ENCODE measurements at regions not wholly inside any gene's neighbourhood (a gene's known extent, or its start where the extent isn't known, plus 50 kb on each side); places are given as distances from the start of the nearest gene placed in this dataset.

DNA sequence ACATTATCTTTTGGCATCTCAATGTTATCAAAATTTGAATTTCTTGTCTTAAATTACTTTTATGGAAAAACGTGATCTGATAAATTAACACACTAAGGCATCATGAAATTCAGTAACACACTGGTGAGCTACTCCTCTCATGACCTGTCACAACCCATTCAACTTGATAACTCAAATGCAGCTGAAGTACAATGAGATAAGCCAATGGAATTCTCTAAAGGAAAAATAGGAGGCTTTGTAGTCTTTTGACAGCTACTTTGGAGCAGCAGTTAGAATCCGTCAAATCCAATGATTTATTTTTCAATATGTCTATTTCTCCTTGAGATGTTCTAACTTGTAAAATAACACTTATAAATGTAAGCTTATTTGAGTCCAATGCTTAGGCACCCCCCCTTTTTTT is 1029.4 kb downstream of the TRHDE start:
- H3K79me1 ChIP-seq (ENCODE audit: insufficient read depth, low read depth, low read length, poor library complexity, severe bottlenecking), result no peaks in the 10 kb centered on the region
- no peaks in the 10 kb centered on the region for H4K20me1 ChIP-seq (ENCODE audit: control insufficient read depth, insufficient read depth, insufficient read length)
- H3K9me3 ChIP-seq (ENCODE audit: control insufficient read depth, low read depth, low read length), result no peaks in the 10 kb centered on the region
- no peak overlapping the region for H2AK5ac ChIP-seq (ENCODE audit: insufficient read length, low read length)
- WGBS (ENCODE audit: extremely low coverage, insufficient read length, low lambda C conversion rate), result no CpG with 5 or more reads among the region's 2 CpGs
- H3K4me1 ChIP-seq (ENCODE audit: insufficient read depth, low read length), result no peaks in the 10 kb centered on the region
- H3K79me2 ChIP-seq (ENCODE audit: insufficient read depth, low read length), result no peaks in the 10 kb centered on the region
- TF ChIP-seq, protein P1, sequence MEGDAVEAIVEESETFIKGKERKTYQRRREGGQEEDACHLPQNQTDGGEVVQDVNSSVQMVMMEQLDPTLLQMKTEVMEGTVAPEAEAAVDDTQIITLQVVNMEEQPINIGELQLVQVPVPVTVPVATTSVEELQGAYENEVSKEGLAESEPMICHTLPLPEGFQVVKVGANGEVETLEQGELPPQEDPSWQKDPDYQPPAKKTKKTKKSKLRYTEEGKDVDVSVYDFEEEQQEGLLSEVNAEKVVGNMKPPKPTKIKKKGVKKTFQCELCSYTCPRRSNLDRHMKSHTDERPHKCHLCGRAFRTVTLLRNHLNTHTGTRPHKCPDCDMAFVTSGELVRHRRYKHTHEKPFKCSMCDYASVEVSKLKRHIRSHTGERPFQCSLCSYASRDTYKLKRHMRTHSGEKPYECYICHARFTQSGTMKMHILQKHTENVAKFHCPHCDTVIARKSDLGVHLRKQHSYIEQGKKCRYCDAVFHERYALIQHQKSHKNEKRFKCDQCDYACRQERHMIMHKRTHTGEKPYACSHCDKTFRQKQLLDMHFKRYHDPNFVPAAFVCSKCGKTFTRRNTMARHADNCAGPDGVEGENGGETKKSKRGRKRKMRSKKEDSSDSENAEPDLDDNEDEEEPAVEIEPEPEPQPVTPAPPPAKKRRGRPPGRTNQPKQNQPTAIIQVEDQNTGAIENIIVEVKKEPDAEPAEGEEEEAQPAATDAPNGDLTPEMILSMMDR (conservative IDR thresholded peaks at IDR 0.05), result no peak
- H3K9ac ChIP-seq (ENCODE audit: extremely low read depth, insufficient read length, low read length), result no peak overlapping the region
- no peaks in the 10 kb centered on the region for H3K23me2 ChIP-seq (ENCODE audit: insufficient read length, low read depth, low read length, poor library complexity, severe bottlenecking)
- Mint-ChIP-seq H3K27ac (no peak overlapping the region), H3K27me3 (ENCODE audit: low read depth) (no peaks in the 10 kb centered on the region), H3K36me3 (ENCODE audit: insufficient read depth in 1 of 3, low read depth in 3 of 3) (no peaks in the 10 kb centered on the region), H3K4me1 (no peaks in the 10 kb centered on the region), H3K4me3 (no peak overlapping the region), H3K9me3 (no peaks in the 10 kb centered on the region)
- no peak overlapping the region for H4K8ac ChIP-seq (replicated peaks; ENCODE audit: insufficient read length, low read depth, low read length)
- H3K18ac ChIP-seq (ENCODE audit: insufficient read length, low read depth, low read length), result no peak overlapping the region
- no peak overlapping the region for H3K27ac ChIP-seq (ENCODE audit: insufficient read length, low read depth, low read length)
- no peak overlapping the region for H4K5ac ChIP-seq (ENCODE audit: insufficient read length, low read depth, low read length)
- H2BK15ac ChIP-seq (ENCODE audit: low read depth, low read length), result no peak overlapping the region
- no peak overlapping the region for H3K4me2 ChIP-seq (ENCODE audit: insufficient read depth, insufficient read length, low read length)
- H3K27me3 ChIP-seq (ENCODE audit: insufficient read depth, low read length), result no peaks in the 10 kb centered on the region
- no peak overlapping the region for H2BK120ac ChIP-seq (ENCODE audit: low read depth, low read length, poor library complexity, severe bottlenecking)
- no peak overlapping the region for H2AFZ ChIP-seq (ENCODE audit: low read length)
- H3K56ac ChIP-seq (ENCODE audit: insufficient read length, low read depth, low read length), result no peak overlapping the region
- no peak overlapping the region for H2BK12ac ChIP-seq (ENCODE audit: insufficient read length, low read depth, low read length)
- H2BK20ac ChIP-seq (ENCODE audit: low read depth, low read length, poor library complexity, severe bottlenecking), result no peak overlapping the region
- H3K14ac ChIP-seq (ENCODE audit: insufficient read depth, low read length), result no peak overlapping the region
- H3K4ac ChIP-seq (ENCODE audit: low read depth, low read length), result no peak overlapping the region
- no peak overlapping the region for H4K91ac ChIP-seq (ENCODE audit: insufficient read length, low read depth, low read length)
- H3T11ph ChIP-seq (ENCODE audit: low read length), result no peak overlapping the region
- no peak overlapping the region for H2BK5ac ChIP-seq (ENCODE audit: insufficient read length, low read length)
- H3K23ac ChIP-seq (ENCODE audit: insufficient read length, low read depth, low read length), result no peak overlapping the region
- no peak for DNase-seq

Measured in H9 (cell line).